Gastrocnemius medialis (tissue), 4 donors: ENCODE measurements at regions not wholly inside any gene's neighbourhood (a gene's known extent, or its start where the extent isn't known, plus 50 kb on each side); places are given as distances from the start of the nearest gene placed in this dataset.
A peak's percentile ranks its signal among the peaks of the same experiment; 100 is the strongest.

Source experiments
- POLR2A ChIP-seq, 2 donors: fragments of 450-650 bp; IDR thresholded peaks; one replicate each; pipeline ENCODE4 v1.6.1; 2017; ENCODE audit warnings: antibody characterized with exemption in 2 of 2, mild to moderate bottlenecking in 2 of 2, moderate library complexity in 2 of 2
- TF ChIP-seq, protein P1 (sequence below), 5 experiments: fragments of 450-650 bp in 3 of 5; fragments of 200-600 bp in 2 of 5; sonication (generic) in 2 of 5; IDR thresholded peaks in 4 of 5; conservative IDR thresholded peaks in 1 of 5; 1 replicate in 4 of 5; 2 replicates in 1 of 5; pipeline ENCODE4 v1.5.1; 2016 to 2019; ENCODE audit warnings: antibody characterized with exemption in 5 of 5, mild to moderate bottlenecking in 3 of 5, moderate library complexity in 3 of 5

- TF ChIP-seq, protein P1, sequence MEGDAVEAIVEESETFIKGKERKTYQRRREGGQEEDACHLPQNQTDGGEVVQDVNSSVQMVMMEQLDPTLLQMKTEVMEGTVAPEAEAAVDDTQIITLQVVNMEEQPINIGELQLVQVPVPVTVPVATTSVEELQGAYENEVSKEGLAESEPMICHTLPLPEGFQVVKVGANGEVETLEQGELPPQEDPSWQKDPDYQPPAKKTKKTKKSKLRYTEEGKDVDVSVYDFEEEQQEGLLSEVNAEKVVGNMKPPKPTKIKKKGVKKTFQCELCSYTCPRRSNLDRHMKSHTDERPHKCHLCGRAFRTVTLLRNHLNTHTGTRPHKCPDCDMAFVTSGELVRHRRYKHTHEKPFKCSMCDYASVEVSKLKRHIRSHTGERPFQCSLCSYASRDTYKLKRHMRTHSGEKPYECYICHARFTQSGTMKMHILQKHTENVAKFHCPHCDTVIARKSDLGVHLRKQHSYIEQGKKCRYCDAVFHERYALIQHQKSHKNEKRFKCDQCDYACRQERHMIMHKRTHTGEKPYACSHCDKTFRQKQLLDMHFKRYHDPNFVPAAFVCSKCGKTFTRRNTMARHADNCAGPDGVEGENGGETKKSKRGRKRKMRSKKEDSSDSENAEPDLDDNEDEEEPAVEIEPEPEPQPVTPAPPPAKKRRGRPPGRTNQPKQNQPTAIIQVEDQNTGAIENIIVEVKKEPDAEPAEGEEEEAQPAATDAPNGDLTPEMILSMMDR (IDR thresholded peaks at IDR 0.05 in 4 of 5, conservative IDR thresholded peaks at IDR 0.05 in 1 of 5), result peak; percentile 14 to 68 (median 60)
- no peak for TF ChIP-seq POLR2A (IDR thresholded peaks at IDR 0.05)
Measured at GRCh38 chr21:36209626-36210171, 53.1 kb downstream of the DOP1B start.
